GM21786 (cell line): ENCODE measurements at regions not wholly inside any gene's neighbourhood (a gene's known extent, or its start where the extent isn't known, plus 50 kb on each side); places are given as distances from the start of the nearest gene placed in this dataset.

Source experiments
- ATAC-seq: cut with Tn5 transposase; IDR thresholded peaks from one replicate; pipeline ENCODE4 v1.9.1; 2021; ENCODE audit not compliant: unreplicated experiment

- ATAC-seq, result no peak
Measured at GRCh38 chr18:57243624-57244179, 96.8 kb downstream of the BOD1L2 start.

GRCh38 chr18:57249179-57249578, 102.3 kb downstream of the BOD1L2 start:
- ATAC-seq, result no peak

- ATAC-seq, result no peak
Measured at GRCh38 chr18:57249883-57250282, 102.5 kb upstream of the ST8SIA3 start.

- ATAC-seq, result no peak
Measured at GRCh38 chr18:57251747-57252146, 100.6 kb upstream of the ST8SIA3 start.

- no peak for ATAC-seq
Measured at GRCh38 chr18:57253903-57254302, 98.5 kb upstream of the ST8SIA3 start.

GRCh38 chr18:57258131-57258777, 94.1 kb upstream of the ST8SIA3 start:
- no peak for ATAC-seq

- no peak for ATAC-seq
Measured at GRCh38 chr18:57267368-57267925, 84.9 kb upstream of the ST8SIA3 start.

- no peak for ATAC-seq
Measured at GRCh38 chr18:57269756-57270155, 82.6 kb upstream of the ST8SIA3 start.

- no peak for ATAC-seq
Measured at GRCh38 chr18:57270156-57270555, 82.2 kb upstream of the ST8SIA3 start.

GRCh38 chr18:57273194-57273593, 79.2 kb upstream of the ST8SIA3 start:
- ATAC-seq, result no peak

- no peak for ATAC-seq
Measured at GRCh38 chr18:57275111-57275510, 77.2 kb upstream of the ST8SIA3 start.

GRCh38 chr18:57276829-57277228, 75.5 kb upstream of the ST8SIA3 start:
- no peak for ATAC-seq

GRCh38 chr18:57278933-57279332, 73.4 kb upstream of the ST8SIA3 start:
- no peak for ATAC-seq

- ATAC-seq, result no peak
Measured at GRCh38 chr18:57281519-57281918, 70.8 kb upstream of the ST8SIA3 start.

- ATAC-seq, result no peak
Measured at GRCh38 chr18:57286949-57287348, 65.4 kb upstream of the ST8SIA3 start.

GRCh38 chr18:57287766-57288165, 64.6 kb upstream of the ST8SIA3 start:
- ATAC-seq, result no peak

- ATAC-seq, result no peak
Measured at GRCh38 chr18:57294547-57294946, 57.8 kb upstream of the ST8SIA3 start.

GRCh38 chr18:57296336-57296735, 56.0 kb upstream of the ST8SIA3 start:
- ATAC-seq, result no peak

GRCh38 chr18:57297306-57297705, 55.1 kb upstream of the ST8SIA3 start:
- no peak for ATAC-seq

GRCh38 chr18:57299931-57300330, 52.4 kb upstream of the ST8SIA3 start:
- no peak for ATAC-seq

GRCh38 chr18:57301573-57302559, 50.5 kb upstream of the ST8SIA3 start:
- ATAC-seq, result no peak
